ENCODE measurements at regions not wholly inside any gene's neighbourhood (a gene's known extent, or its start where the extent isn't known, plus 50 kb on each side); places are given as distances from the start of the nearest gene placed in this dataset.

DNA sequence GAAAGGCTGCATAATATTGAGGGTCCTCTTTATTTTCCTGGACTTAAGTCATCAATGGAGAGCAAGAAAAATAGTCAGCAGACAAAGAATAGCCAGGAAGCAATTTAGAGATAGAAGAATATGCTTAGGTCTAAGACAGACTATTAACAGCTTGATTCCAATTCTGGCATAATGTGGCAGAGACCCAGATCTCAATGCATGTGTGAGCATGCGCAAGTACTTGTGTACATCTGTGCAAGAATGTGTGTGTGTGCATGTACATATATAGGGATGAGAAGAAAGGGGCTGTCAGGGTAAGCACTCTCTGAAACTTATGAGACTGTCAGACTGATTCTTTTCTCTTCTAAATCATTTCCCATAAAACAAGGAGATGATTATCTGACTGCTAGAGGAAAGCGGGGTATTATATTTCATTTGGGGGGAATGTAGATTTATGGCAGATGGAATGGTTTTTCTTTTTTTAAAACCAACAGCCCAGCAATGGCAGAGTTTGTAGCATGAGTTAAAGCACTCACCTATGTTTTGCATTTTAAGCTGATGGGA lies 381.3 kb upstream of the SPRED2 start:
- Histone ChIP-seq H3K9ac (ENCODE audit: low read depth, low read length) (no peak overlapping the region), H3K4me3 (ENCODE audit: insufficient read depth, low read depth, low read length) (no peak overlapping the region), H2AK9ac (replicated peaks; ENCODE audit: low read depth, low read length, poor library complexity) (no peak overlapping the region), H3K9me3 (ENCODE audit: control insufficient read depth, insufficient read depth, low read length) (no peaks in the 10 kb centered on the region), H3K27me3 (ENCODE audit: control insufficient read depth, insufficient read depth, low read length) (no peaks in the 10 kb centered on the region; the same call in 1 of the 2 replicates), H2AFZ (replicated peaks; ENCODE audit: low read length, poor library complexity) (no peak overlapping the region), H4K5ac (ENCODE audit: low read depth, low read length) (no peak overlapping the region), H2BK20ac (ENCODE audit: low read depth, low read length) (no peak overlapping the region), H3K9me1 (ENCODE audit: insufficient read depth, low read length) (no peaks in the 10 kb centered on the region), H3K14ac (replicated peaks; ENCODE audit: low read depth, low read length) (no peak overlapping the region), H3K56ac (ENCODE audit: extremely low read depth, insufficient read depth, low read length) (no peak overlapping the region), H2BK15ac (ENCODE audit: low read depth, low read length) (no peak overlapping the region), H3K79me1 (ENCODE audit: low read depth in 1 of 2, low read length in 2 of 2) (no peaks in the 10 kb centered on the region), H3K4me2 (ENCODE audit: low read depth, low read length) (no peak overlapping the region), H3K4me1 (ENCODE audit: control insufficient read depth, insufficient read depth, low read length) (no peaks in the 10 kb centered on the region), H3K27ac (ENCODE audit: insufficient read depth, low read length) (no peak overlapping the region), H3K23ac (ENCODE audit: low read depth, low read length) (no peak overlapping the region), H3K18ac (ENCODE audit: low read depth, low read length) (no peak overlapping the region), H2BK120ac (ENCODE audit: low read depth, low read length) (no peak overlapping the region), H2BK5ac (ENCODE audit: low read depth, low read length, poor library complexity, severe bottlenecking) (no peak overlapping the region), H3K36me3 (ENCODE audit: control insufficient read depth, insufficient read depth, low read length) (no peaks in the 10 kb centered on the region), H3K4ac (ENCODE audit: low read depth, low read length) (no peak overlapping the region), H4K8ac (ENCODE audit: low read depth in 2 of 2, low read length in 2 of 2) (no peak overlapping the region), H4K20me1 (ENCODE audit: insufficient read depth, low read length) (no peaks in the 10 kb centered on the region), H4K91ac (ENCODE audit: insufficient read depth, low read depth, low read length) (no peak overlapping the region), H2AK5ac (ENCODE audit: low read depth, low read length) (no peak overlapping the region)
- WGBS, 2 experiments (ENCODE audit: extremely low coverage in 2 of 2, insufficient read length in 1 of 2), result no CpG with 5 or more reads among the region's 2 CpGs
- intact Hi-C loops (cut with micrococcal nuclease) (no loop called here), dilution Hi-C loops (cut with HindIII; ENCODE audit: low sequenced_read_pairs, unreplicated experiment) (no loop called here), in situ Hi-C loops (cut with MboI; ENCODE audit: low sequenced_read_pairs) (no loop called here)
- ChIA-PET CTCF (no interaction called here), POLR2A (ENCODE audit: unreplicated experiment) (no interaction called here)
- DNase-seq, result no peak
- no TSS peak for BruUV-seq (replicated peaks)
- ATAC-seq (ENCODE audit: low read depth), result no peak
- TF ChIP-seq RAD21 (IDR thresholded peaks at IDR 0.05; ENCODE audit: low read length) (no peak), CHD1 (IDR thresholded peaks at IDR 0.05; ENCODE audit: low read depth, low read length) (no peak), CEBPB (IDR thresholded peaks at IDR 0.05; ENCODE audit: low read depth, low read length) (no peak), NFE2L2 (IDR thresholded peaks at IDR 0.05; ENCODE audit: low read depth, low read length) (no peak), FOS (IDR thresholded peaks at IDR 0.05; ENCODE audit: low read depth, low read length) (no peak), BHLHE40 (IDR thresholded peaks at IDR 0.05; ENCODE audit: low read depth, low read length) (no peak), POLR2A (IDR thresholded peaks at IDR 0.05; ENCODE audit: low read depth, low read length) (no peak), MAZ (IDR thresholded peaks at IDR 0.05; ENCODE audit: borderline replicate concordance, low read depth, low read length) (no peak), SMC3 (IDR thresholded peaks at IDR 0.05; ENCODE audit: low read depth, low read length) (no peak), MXI1 (IDR thresholded peaks at IDR 0.05; ENCODE audit: borderline replicate concordance, low read depth, low read length) (no peak), RFX5 (IDR thresholded peaks at IDR 0.05; ENCODE audit: low read depth, low read length) (no peak)

Data from IMR-90 (cell line).